Mucosa of descending colon (tissue), 3 donors: ENCODE measurements at regions not wholly inside any gene's neighbourhood (a gene's known extent, or its start where the extent isn't known, plus 50 kb on each side); places are given as distances from the start of the nearest gene placed in this dataset.

Source experiments
- ATAC-seq: fragments of 200-7000 bp; cut with Tn5 transposase; one replicate; pipeline ENCODE4 v1.9.1; 2020; ENCODE audit warnings: mild to moderate bottlenecking, moderate library complexity
- DNase-seq, 3 donors: peaks; one replicate each; pipeline ENCODE4 v3.0.0-alpha.2; 2020
- H3K36me3 ChIP-seq: fragments of 200-600 bp; one replicate; pipeline ENCODE4 v1.8.0; 2021; ENCODE audit warnings: low read depth, mild to moderate bottlenecking
- H3K4me1 ChIP-seq: fragments of 200-600 bp; one replicate; pipeline ENCODE4 v1.8.0; 2021; ENCODE audit warnings: low read depth, mild to moderate bottlenecking
- H3K4me3 ChIP-seq: fragments of 200-600 bp; one replicate; pipeline ENCODE4 v1.8.0; 2021; ENCODE audit warnings: mild to moderate bottlenecking
- H3K9me3 ChIP-seq: fragments of 200-600 bp; one replicate; pipeline ENCODE4 v1.8.0; 2021; ENCODE audit warnings: mild to moderate bottlenecking
- intact Hi-C, 2 donors: fragments of 100-400 bp; cut with DNase I in 1 of 2; cut with micrococcal nuclease in 1 of 2; formaldehyde crosslinking; loops; one replicate each; pipeline versions ENCODE4 v1.11.0 to v1.11.1; 2022; cut with DNase I, micrococcal nuclease
- TF ChIP-seq, protein P1 (sequence below): fragments of 200-600 bp; IDR thresholded peaks from one replicate; pipeline ENCODE4 v1.8.0; 2022; ENCODE audit warnings: antibody characterized with exemption, mild to moderate bottlenecking
- donor health status: DM: no; HTN: no; CAD: no; lungs with moderate emphysema.
- donor health status: DM: no; HTN: no; CAD: no.
- donor health status: DM: no; HTN: yes; CAD: no.

DNA sequence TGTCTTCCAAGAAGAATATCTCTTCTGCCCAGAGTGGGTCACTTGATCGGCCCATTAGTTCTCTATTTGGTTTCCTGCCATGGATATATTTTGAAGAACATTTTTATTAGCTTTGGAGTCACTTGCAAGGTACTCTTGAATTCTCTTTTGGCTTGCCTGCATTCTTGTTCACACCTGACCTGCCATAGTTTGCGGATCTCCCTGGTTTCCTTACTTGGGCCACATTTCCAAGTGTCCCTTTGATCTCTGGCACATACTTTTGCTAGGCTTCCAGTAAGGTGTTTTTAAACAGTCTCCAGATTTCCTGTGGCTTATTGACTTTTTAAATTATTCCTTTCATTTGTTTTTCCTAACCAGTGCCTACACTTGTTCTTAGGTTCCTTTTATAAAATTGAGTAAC is 488.5 kb upstream of the MDFIC2 start:
- ATAC-seq: no peak
- H3K36me3 ChIP-seq: no peaks in the 10 kb centered on the region
- no peak for DNase-seq
- no peak overlapping the region for H3K4me3 ChIP-seq
- intact Hi-C loops: no loop called here
- no peaks in the 10 kb centered on the region for H3K9me3 ChIP-seq
- no peaks in the 10 kb centered on the region for H3K4me1 ChIP-seq
- TF ChIP-seq, protein P1, sequence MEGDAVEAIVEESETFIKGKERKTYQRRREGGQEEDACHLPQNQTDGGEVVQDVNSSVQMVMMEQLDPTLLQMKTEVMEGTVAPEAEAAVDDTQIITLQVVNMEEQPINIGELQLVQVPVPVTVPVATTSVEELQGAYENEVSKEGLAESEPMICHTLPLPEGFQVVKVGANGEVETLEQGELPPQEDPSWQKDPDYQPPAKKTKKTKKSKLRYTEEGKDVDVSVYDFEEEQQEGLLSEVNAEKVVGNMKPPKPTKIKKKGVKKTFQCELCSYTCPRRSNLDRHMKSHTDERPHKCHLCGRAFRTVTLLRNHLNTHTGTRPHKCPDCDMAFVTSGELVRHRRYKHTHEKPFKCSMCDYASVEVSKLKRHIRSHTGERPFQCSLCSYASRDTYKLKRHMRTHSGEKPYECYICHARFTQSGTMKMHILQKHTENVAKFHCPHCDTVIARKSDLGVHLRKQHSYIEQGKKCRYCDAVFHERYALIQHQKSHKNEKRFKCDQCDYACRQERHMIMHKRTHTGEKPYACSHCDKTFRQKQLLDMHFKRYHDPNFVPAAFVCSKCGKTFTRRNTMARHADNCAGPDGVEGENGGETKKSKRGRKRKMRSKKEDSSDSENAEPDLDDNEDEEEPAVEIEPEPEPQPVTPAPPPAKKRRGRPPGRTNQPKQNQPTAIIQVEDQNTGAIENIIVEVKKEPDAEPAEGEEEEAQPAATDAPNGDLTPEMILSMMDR: no peak

DNA sequence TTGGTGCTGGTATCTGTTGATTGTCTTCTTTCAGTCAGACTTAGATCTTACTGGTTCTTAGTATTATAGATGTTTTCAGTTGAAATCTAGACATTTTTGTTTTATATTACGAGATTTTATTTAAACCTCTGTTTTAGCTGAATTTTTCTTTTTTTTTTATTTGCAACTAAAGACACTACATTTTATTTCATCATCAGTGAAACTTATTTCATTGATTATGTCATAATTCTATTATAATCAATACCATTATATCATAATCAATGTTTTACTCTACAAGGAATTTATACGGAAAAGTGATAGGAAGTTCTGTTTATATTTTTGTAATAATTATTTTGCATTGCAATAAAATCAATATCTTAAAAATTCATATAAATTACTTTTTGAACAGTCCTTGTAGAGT is 477.4 kb upstream of the MDFIC2 start:
- TF ChIP-seq, protein P1: no peak
- no peak overlapping the region for H3K4me3 ChIP-seq
- no peaks in the 10 kb centered on the region for H3K36me3 ChIP-seq
- DNase-seq: no peak
- ATAC-seq: no peak
- intact Hi-C loops: no loop called here
- H3K9me3 ChIP-seq: no peaks in the 10 kb centered on the region
- no peaks in the 10 kb centered on the region for H3K4me1 ChIP-seq

DNA sequence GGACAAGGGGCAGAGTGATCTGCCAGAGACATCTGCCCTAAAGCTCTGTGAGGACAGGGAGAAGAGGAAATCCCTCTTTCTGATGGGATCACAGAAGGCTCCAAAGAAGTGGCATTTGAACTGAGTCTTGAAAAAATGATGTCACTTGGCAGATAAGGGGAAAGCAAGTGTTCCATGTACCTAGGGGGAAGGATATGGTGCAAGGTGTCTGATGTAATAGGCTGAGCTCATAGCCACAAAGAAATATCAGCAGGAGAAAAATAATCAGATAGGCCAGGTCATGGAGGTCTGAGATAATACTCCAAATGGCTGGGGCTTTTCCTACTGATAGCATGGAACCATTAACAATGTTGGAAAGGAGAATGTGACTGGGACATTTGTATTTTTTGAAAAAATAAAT is 468.4 kb upstream of the MDFIC2 start:
- ATAC-seq (no peak), DNase-seq (no peak)
- no peaks in the 10 kb centered on the region for H3K4me1 ChIP-seq
- no peaks in the 10 kb centered on the region for H3K36me3 ChIP-seq
- intact Hi-C loops: no loop called here
- no peaks in the 10 kb centered on the region for H3K9me3 ChIP-seq
- TF ChIP-seq, protein P1: no peak
- H3K4me3 ChIP-seq: no peak overlapping the region

DNA sequence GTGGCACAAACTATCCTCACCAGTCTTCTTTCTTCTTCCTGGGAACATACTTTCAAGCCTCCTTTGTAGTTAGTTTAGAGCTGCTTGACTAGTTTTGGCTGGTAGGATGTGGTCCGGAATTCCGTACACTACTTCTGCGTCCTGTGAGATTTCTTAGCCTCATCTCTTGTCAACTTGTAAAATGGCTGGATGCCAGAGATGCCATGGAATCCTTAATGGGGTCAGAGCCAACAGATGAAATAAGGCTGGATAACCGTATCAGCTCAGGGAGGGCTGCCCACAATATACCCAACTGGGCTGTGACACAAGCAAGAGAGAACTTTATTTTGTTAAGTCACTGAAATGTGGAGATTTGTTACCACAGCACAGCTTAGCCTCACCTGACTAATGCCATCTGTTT is 466.9 kb upstream of the MDFIC2 start:
- ATAC-seq: no peak
- no peaks in the 10 kb centered on the region for H3K9me3 ChIP-seq
- no peaks in the 10 kb centered on the region for H3K36me3 ChIP-seq
- TF ChIP-seq, protein P1: no peak
- no peak for DNase-seq
- H3K4me1 ChIP-seq: no peaks in the 10 kb centered on the region
- H3K4me3 ChIP-seq: no peak overlapping the region
- intact Hi-C loops: no loop called here

DNA sequence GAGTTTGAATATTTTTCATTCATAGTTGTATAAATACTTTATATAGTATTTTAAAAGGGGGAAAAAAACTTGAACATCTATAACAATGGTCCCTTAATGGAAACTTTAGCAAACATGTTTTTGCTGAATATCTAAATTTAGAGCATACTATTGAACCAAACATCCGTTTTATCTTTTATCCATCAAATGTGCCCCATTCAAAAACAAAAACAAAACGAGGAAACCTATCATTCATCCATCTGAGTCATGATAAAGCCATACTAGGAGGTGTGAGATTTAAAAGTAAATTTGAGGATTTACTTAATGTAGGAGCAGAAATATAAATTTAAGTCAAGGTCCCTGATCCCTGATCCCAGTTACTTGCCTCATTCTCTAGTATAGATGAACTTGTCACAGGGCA is 463.6 kb upstream of the MDFIC2 start:
- Histone ChIP-seq H3K4me1 (no peaks in the 10 kb centered on the region), H3K9me3 (no peaks in the 10 kb centered on the region), H3K36me3 (no peaks in the 10 kb centered on the region), H3K4me3 (no peak overlapping the region)
- DNase-seq (no peak), ATAC-seq (no peak)
- intact Hi-C loops: no loop called here
- TF ChIP-seq, protein P1: no peak

DNA sequence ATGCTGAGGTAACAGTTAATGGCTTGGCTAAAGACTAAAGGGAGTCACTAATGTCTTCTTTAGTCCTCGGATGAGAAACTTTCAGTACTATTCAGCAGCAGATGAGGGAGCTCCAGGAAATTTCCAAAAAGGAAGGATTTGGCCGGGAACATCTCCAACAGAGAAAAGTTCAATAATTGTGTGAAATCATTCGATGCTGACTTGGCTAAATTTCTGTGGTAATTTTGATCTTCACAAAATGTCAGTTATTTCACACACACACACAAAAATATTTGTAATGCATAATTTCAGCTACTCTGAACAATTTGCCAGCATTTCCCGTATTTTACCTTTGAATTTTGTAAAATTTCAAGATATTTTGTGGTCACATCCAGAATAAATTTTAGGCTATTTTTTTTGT is 462.8 kb upstream of the MDFIC2 start:
- no peaks in the 10 kb centered on the region for H3K9me3 ChIP-seq
- ATAC-seq (no peak), DNase-seq (no peak)
- intact Hi-C loops: no loop called here
- no peak overlapping the region for H3K4me3 ChIP-seq
- TF ChIP-seq, protein P1: no peak
- no peaks in the 10 kb centered on the region for H3K4me1 ChIP-seq
- H3K36me3 ChIP-seq: no peaks in the 10 kb centered on the region
